ACHN (cell line): ENCODE measurements at regions not wholly inside any gene's neighbourhood (a gene's known extent, or its start where the extent isn't known, plus 50 kb on each side); places are given as distances from the start of the nearest gene placed in this dataset.
"Not testable (repeated sequence)": the region's sequence is repeated elsewhere in the genome, so short reads cannot be mapped to it uniquely, and the experiment has no call there.

Experiments
- DNase-seq: peaks from one replicate; pipeline ENCODE4 v3.0.0-alpha.2; 2015
- in situ Hi-C: cut with HindIII; loops from 2 replicates; pipeline ENCODE4 v1.10.0; 2017; ENCODE audit warnings: low sequenced_read_pairs, low pct_ligation_motif_present, low pct_unique_long_range_greater_than_20kb

GRCh38 chr3:95212117-95212516 is 1149.3 kb downstream of the NSUN3 start:
- in situ Hi-C loops, result no loop called here

GRCh38 chr3:95215437-95215957 is 1152.6 kb downstream of the NSUN3 start:
- in situ Hi-C loops, result no loop called here
- no peak for DNase-seq

More at GRCh38 chr3:95212117-95212516, 1149.3 kb downstream of the NSUN3 start:
- DNase-seq, result no peak

GRCh38 chr3:95217661-95218060 is 1154.8 kb downstream of the NSUN3 start:
- in situ Hi-C loops, result no loop called here
- no peak for DNase-seq

- in situ Hi-C loops, result no loop called here
- DNase-seq, result no peak
Measured at GRCh38 chr3:95218484-95218883, 1155.6 kb downstream of the NSUN3 start.

GRCh38 chr3:95226437-95226836 is 1163.6 kb downstream of the NSUN3 start:
- DNase-seq, result no peak
- in situ Hi-C loops, result no loop called here

GRCh38 chr3:95227092-95227491 is 1164.2 kb downstream of the NSUN3 start:
- in situ Hi-C loops, result no loop called here
- no peak for DNase-seq

- in situ Hi-C loops, result no loop called here
- DNase-seq, result no peak
Measured at GRCh38 chr3:95228416-95228815, 1165.6 kb downstream of the NSUN3 start.

- DNase-seq, result no peak
- in situ Hi-C loops, result no loop called here
Measured at GRCh38 chr3:95235916-95236315, 1173.1 kb downstream of the NSUN3 start.

- no peak for DNase-seq
- in situ Hi-C loops, result no loop called here
Measured at GRCh38 chr3:95237783-95238182, 1174.9 kb downstream of the NSUN3 start.

- in situ Hi-C loops, result no loop called here
- DNase-seq, result no peak
Measured at GRCh38 chr3:95240395-95240794, 1177.5 kb downstream of the NSUN3 start.

GRCh38 chr3:95241256-95241655 is 1178.4 kb downstream of the NSUN3 start:
- DNase-seq, in situ Hi-C loops: not testable (repeated sequence)

- in situ Hi-C loops, result no loop called here
- no peak for DNase-seq
Measured at GRCh38 chr3:95246413-95246812, 1183.6 kb downstream of the NSUN3 start.

- in situ Hi-C loops, result no loop called here
Measured at GRCh38 chr3:95254061-95254460, 1191.2 kb downstream of the NSUN3 start.

GRCh38 chr3:95254758-95255157 is 1191.9 kb downstream of the NSUN3 start:
- no peak for DNase-seq
- in situ Hi-C loops, result no loop called here

More at GRCh38 chr3:95254061-95254460, 1191.2 kb downstream of the NSUN3 start:
- no peak for DNase-seq

- DNase-seq, result no peak
- in situ Hi-C loops, result no loop called here
Measured at GRCh38 chr3:95265129-95265528, 1202.3 kb downstream of the NSUN3 start.

GRCh38 chr3:95271395-95271794 is 1208.5 kb downstream of the NSUN3 start:
- DNase-seq, result no peak
- in situ Hi-C loops, result no loop called here

GRCh38 chr3:95272166-95272565 is 1209.3 kb downstream of the NSUN3 start:
- DNase-seq, result no peak
- in situ Hi-C loops, result no loop called here

GRCh38 chr3:95272781-95273180 is 1209.9 kb downstream of the NSUN3 start:
- no peak for DNase-seq
- in situ Hi-C loops, result no loop called here

- DNase-seq, result no peak
- in situ Hi-C loops, result no loop called here
Measured at GRCh38 chr3:95277613-95278012, 1214.8 kb downstream of the NSUN3 start.

- no peak for DNase-seq
- in situ Hi-C loops, result no loop called here
Measured at GRCh38 chr3:95280711-95281352, 1218.0 kb downstream of the NSUN3 start.
